ENCODE measurements at regions not wholly inside any gene's neighbourhood (a gene's known extent, or its start where the extent isn't known, plus 50 kb on each side); places are given as distances from the start of the nearest gene placed in this dataset.

GRCh38 chr4:153114771-153115321, 89.4 kb upstream of the TRIM2 start:
- Histone ChIP-seq H3K4me1 (ENCODE audit: control insufficient read depth, insufficient read depth, low read depth, low read length) (peaks cover 23% of the 10 kb centered on the region), H3K18ac (ENCODE audit: low read depth in 1 of 2, low read length in 2 of 2) (peak overlapping the region; percentile 73 to 74), H3K27me3 (ENCODE audit: control insufficient read depth in 1 of 2, insufficient read depth in 1 of 2, low read length in 2 of 2) (peaks cover 0 to 16% of the 10 kb centered on the region in 2 experiments), H4K8ac (ENCODE audit: low read length) (peak overlapping the region; percentile 97), H3K4me2 (ENCODE audit: low read length, poor library complexity, severe bottlenecking) (no peak overlapping the region), H2AFZ (ENCODE audit: low read depth, low read length) (no peak overlapping the region), H3K27ac (ENCODE audit: low read length, poor library complexity, severe bottlenecking) (peak overlapping the region; percentile 90), H3K23ac (ENCODE audit: low read length in 2 of 2) (no peak overlapping the region), H3K4me3 (ENCODE audit: insufficient read depth in 1 of 2, low read depth in 1 of 2, low read length in 2 of 2) (no peak overlapping the region), H2BK120ac (ENCODE audit: low read depth, low read length) (no peak overlapping the region), H2BK15ac (ENCODE audit: low read depth, poor library complexity, severe bottlenecking) (peak overlapping the region; percentile 6), H4K91ac (ENCODE audit: low read length) (peak overlapping the region; percentile 77), H2BK5ac (ENCODE audit: low read depth, low read length, poor library complexity, severe bottlenecking) (peak overlapping the region; percentile 90), H3K4ac (ENCODE audit: low read depth in 1 of 2, low read length in 2 of 2) (peak overlapping the region; percentile 14 to 88), H3K36me3 (ENCODE audit: control insufficient read depth in 1 of 2, insufficient read depth in 2 of 2, low read depth in 1 of 2, low read length in 2 of 2) (no peaks in the 10 kb centered on the region), H2BK12ac (ENCODE audit: low read length in 2 of 2) (peak overlapping the region; percentile 64 to 80), H3K79me1 (replicated peaks; ENCODE audit: low read length, poor library complexity, severe bottlenecking) (no peaks in the 10 kb centered on the region), H2AK5ac (ENCODE audit: low read length, severe bottlenecking) (peak overlapping the region; percentile 58), H3K14ac (ENCODE audit: low read length in 2 of 2) (peak overlapping the region in 1 of 2 experiments; percentile 23), H3K9me3 (ENCODE audit: control insufficient read depth, low read length) (no peaks in the 10 kb centered on the region), H3K9ac (ENCODE audit: low read length) (no peak overlapping the region)
- peak; percentile 75 for DNase-seq
- WGBS: 75% methylated on average over 7 of the region's 11 CpGs

GRCh38 chr4:153115322-153116290, 88.6 kb upstream of the TRIM2 start:
- Histone ChIP-seq H3K27me3 (ENCODE audit: control insufficient read depth in 1 of 2, insufficient read depth in 1 of 2, low read length in 2 of 2) (peaks cover 0 to 16% of the 10 kb centered on the region in 2 experiments), H3K79me1 (replicated peaks; ENCODE audit: low read length, poor library complexity, severe bottlenecking) (no peaks in the 10 kb centered on the region), H3K14ac (ENCODE audit: low read length in 2 of 2) (peak overlapping the region in 1 of 2 experiments; percentile 5), H3K23ac (ENCODE audit: low read length in 2 of 2) (no peak overlapping the region), H4K91ac (ENCODE audit: low read length) (peak overlapping the region; percentile 77), H3K27ac (ENCODE audit: low read length, poor library complexity, severe bottlenecking) (peak overlapping the region; percentile 90), H2BK120ac (ENCODE audit: low read depth, low read length) (no peak overlapping the region), H2BK15ac (ENCODE audit: low read depth, poor library complexity, severe bottlenecking) (peak overlapping the region; percentile 6), H3K18ac (ENCODE audit: low read depth in 1 of 2, low read length in 2 of 2) (peak overlapping the region; percentile 73 to 74), H2AFZ (ENCODE audit: low read depth, low read length) (peak overlapping the region; percentile 15), H4K8ac (ENCODE audit: low read length) (peak overlapping the region; percentile 97), H3K4me2 (ENCODE audit: low read length, poor library complexity, severe bottlenecking) (peak overlapping the region; percentile 17), H3K4ac (ENCODE audit: low read depth in 1 of 2, low read length in 2 of 2) (peak overlapping the region; percentile 14 to 88), H3K36me3 (ENCODE audit: control insufficient read depth in 1 of 2, insufficient read depth in 2 of 2, low read depth in 1 of 2, low read length in 2 of 2) (no peaks in the 10 kb centered on the region), H3K4me3 (ENCODE audit: insufficient read depth in 1 of 2, low read depth in 1 of 2, low read length in 2 of 2) (peak overlapping the region in 1 of 2 experiments; percentile 65), H3K4me1 (ENCODE audit: control insufficient read depth, insufficient read depth, low read depth, low read length) (peaks cover 23% of the 10 kb centered on the region), H3K9me3 (ENCODE audit: control insufficient read depth, low read length) (no peaks in the 10 kb centered on the region), H2BK12ac (ENCODE audit: low read length in 2 of 2) (peak overlapping the region; percentile 64 to 80), H2BK5ac (ENCODE audit: low read depth, low read length, poor library complexity, severe bottlenecking) (peak overlapping the region; percentile 90), H3K9ac (ENCODE audit: low read length) (peak overlapping the region; percentile 65), H2AK5ac (ENCODE audit: low read length, severe bottlenecking) (peak overlapping the region; percentile 58)
- DNase-seq: peak; percentile 84
- 67% methylated on average over 13 of the region's 13 CpGs for WGBS

- H2BK12ac ChIP-seq (ENCODE audit: low read length in 2 of 2): no peak overlapping the region
- peak overlapping the region in 1 of 2 experiments; percentile 19 for H3K18ac ChIP-seq (ENCODE audit: low read depth in 1 of 2, low read length in 2 of 2)
- H2BK120ac ChIP-seq (ENCODE audit: low read depth, low read length): no peak overlapping the region
- peaks cover 24% of the 10 kb centered on the region for H3K4me1 ChIP-seq (ENCODE audit: control insufficient read depth, insufficient read depth, low read depth, low read length)
- no peak overlapping the region for H2BK15ac ChIP-seq (ENCODE audit: low read depth, poor library complexity, severe bottlenecking)
- H3K36me3 ChIP-seq (ENCODE audit: control insufficient read depth in 1 of 2, insufficient read depth in 2 of 2, low read depth in 1 of 2, low read length in 2 of 2): no peaks in the 10 kb centered on the region
- no peaks in the 10 kb centered on the region for H3K79me1 ChIP-seq (replicated peaks; ENCODE audit: low read length, poor library complexity, severe bottlenecking)
- H3K27ac ChIP-seq (ENCODE audit: low read length, poor library complexity, severe bottlenecking): peak overlapping the region; percentile 90
- H3K9me3 ChIP-seq (ENCODE audit: control insufficient read depth, low read length): no peaks in the 10 kb centered on the region
- no peak overlapping the region for H4K8ac ChIP-seq (ENCODE audit: low read length)
- no peak overlapping the region for H3K4me2 ChIP-seq (ENCODE audit: low read length, poor library complexity, severe bottlenecking)
- H2BK5ac ChIP-seq (ENCODE audit: low read depth, low read length, poor library complexity, severe bottlenecking): peak overlapping the region; percentile 19
- no peak overlapping the region for H3K23ac ChIP-seq (ENCODE audit: low read length in 2 of 2)
- no peak overlapping the region for H3K4ac ChIP-seq (ENCODE audit: low read depth in 1 of 2, low read length in 2 of 2)
- DNase-seq: no peak
- H3K27me3 ChIP-seq (ENCODE audit: control insufficient read depth in 1 of 2, insufficient read depth in 1 of 2, low read length in 2 of 2): peaks cover 0 to 13% of the 10 kb centered on the region in 2 experiments
- 94% methylated on average over 3 of the region's 3 CpGs for WGBS
- H2AK5ac ChIP-seq (ENCODE audit: low read length, severe bottlenecking): peak overlapping the region; percentile 28
- no peak overlapping the region for H3K14ac ChIP-seq (ENCODE audit: low read length in 2 of 2)
- no peak overlapping the region for H4K91ac ChIP-seq (ENCODE audit: low read length)
- no peak overlapping the region for H2AFZ ChIP-seq (ENCODE audit: low read depth, low read length)
- H3K9ac ChIP-seq (ENCODE audit: low read length): peak overlapping the region; percentile 65
- H3K4me3 ChIP-seq (ENCODE audit: insufficient read depth in 1 of 2, low read depth in 1 of 2, low read length in 2 of 2): no peak overlapping the region
These were observed 88.0 kb upstream of the TRIM2 start for GRCh38 chr4:153116291-153116680.

DNA sequence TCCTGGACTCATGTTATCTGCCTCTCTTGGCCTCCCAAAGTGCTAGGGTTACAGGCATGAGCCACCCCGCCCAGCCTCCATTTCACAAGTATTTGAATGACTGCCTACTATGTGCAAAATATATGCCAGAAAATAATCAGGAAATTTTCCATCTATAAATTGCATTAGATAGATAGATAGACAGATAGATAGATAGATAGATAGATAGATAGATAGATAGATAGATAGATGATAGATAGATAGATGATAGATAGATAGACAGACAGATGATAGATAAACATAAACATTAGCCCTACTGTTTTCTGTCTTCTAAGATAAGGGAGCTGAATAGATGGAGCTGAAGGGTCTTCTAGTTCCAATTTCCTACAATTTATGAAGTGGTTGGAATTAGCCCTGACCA, 87.4 kb upstream of the TRIM2 start:
- Histone ChIP-seq H2BK15ac (ENCODE audit: low read depth, poor library complexity, severe bottlenecking) (no peak overlapping the region), H2BK12ac (ENCODE audit: low read length in 2 of 2) (no peak overlapping the region), H3K36me3 (ENCODE audit: control insufficient read depth in 1 of 2, insufficient read depth in 2 of 2, low read depth in 1 of 2, low read length in 2 of 2) (no peaks in the 10 kb centered on the region), H3K9me3 (ENCODE audit: control insufficient read depth, low read length) (no peaks in the 10 kb centered on the region), H3K23ac (ENCODE audit: low read length in 2 of 2) (no peak overlapping the region), H3K4me2 (ENCODE audit: low read length, poor library complexity, severe bottlenecking) (no peak overlapping the region), H3K14ac (ENCODE audit: low read length in 2 of 2) (no peak overlapping the region), H2AFZ (ENCODE audit: low read depth, low read length) (no peak overlapping the region), H3K79me1 (replicated peaks; ENCODE audit: low read length, poor library complexity, severe bottlenecking) (no peaks in the 10 kb centered on the region), H4K91ac (ENCODE audit: low read length) (no peak overlapping the region), H3K18ac (ENCODE audit: low read depth in 1 of 2, low read length in 2 of 2) (no peak overlapping the region), H2BK120ac (ENCODE audit: low read depth, low read length) (no peak overlapping the region), H3K27me3 (ENCODE audit: control insufficient read depth in 1 of 2, insufficient read depth in 1 of 2, low read length in 2 of 2) (peaks cover 0 to 11% of the 10 kb centered on the region in 2 experiments), H3K4ac (ENCODE audit: low read depth in 1 of 2, low read length in 2 of 2) (no peak overlapping the region), H3K27ac (ENCODE audit: low read length, poor library complexity, severe bottlenecking) (no peak overlapping the region), H3K4me3 (ENCODE audit: insufficient read depth in 1 of 2, low read depth in 1 of 2, low read length in 2 of 2) (no peak overlapping the region), H2AK5ac (ENCODE audit: low read length, severe bottlenecking) (no peak overlapping the region), H3K9ac (ENCODE audit: low read length) (no peak overlapping the region), H2BK5ac (ENCODE audit: low read depth, low read length, poor library complexity, severe bottlenecking) (no peak overlapping the region), H4K8ac (ENCODE audit: low read length) (no peak overlapping the region), H3K4me1 (ENCODE audit: control insufficient read depth, insufficient read depth, low read depth, low read length) (peaks cover 24% of the 10 kb centered on the region)
- no CpG with 5 or more reads among the region's 1 CpG for WGBS
- no peak for DNase-seq

Measured in mesenchymal stem cell (in vitro differentiated cells and primary cell).